MM.1S (cell line): ENCODE measurements at regions not wholly inside any gene's neighbourhood (a gene's known extent, or its start where the extent isn't known, plus 50 kb on each side); places are given as distances from the start of the nearest gene placed in this dataset.

Experiments used
- EZH2 ChIP-seq: fragments of 300-600 bp; sonication (generic); optimal IDR thresholded peaks from 2 replicates; pipeline ENCODE3; 2017; ENCODE audit warnings: low read depth, mild to moderate bottlenecking, antibody characterized with exemption, low read length, mixed read lengths
- EZH2phosphoT487 ChIP-seq: fragments of 300-600 bp; sonication (generic); IDR thresholded peaks from 2 replicates; pipeline ENCODE4 v1.6.1; 2018; ENCODE audit warnings: antibody characterized with exemption, low read length

GRCh38 chr9:118302721-118303120 is 598.5 kb downstream of the TLR4 start:
- TF ChIP-seq EZH2phosphoT487 (no peak), EZH2 (no peak)
